OCI-LY1 (cell line): ENCODE measurements at regions not wholly inside any gene's neighbourhood (a gene's known extent, or its start where the extent isn't known, plus 50 kb on each side); places are given as distances from the start of the nearest gene placed in this dataset.

Experiments
- EZH2 ChIP-seq: fragments of 200-600 bp; sonication (generic), shearing (Covaris generic); IDR thresholded peaks from 2 replicates; pipeline ENCODE4 v1.8.0; 2017; ENCODE audit warnings: borderline replicate concordance, mixed run types, mild to moderate bottlenecking, antibody characterized with exemption, low read length, moderate library complexity, mixed read lengths
- TF ChIP-seq, protein P1 (sequence below): fragments of 200-600 bp; sonication (generic), shearing (Covaris generic); IDR thresholded peaks from 2 replicates; pipeline ENCODE4 v1.5.1; 2017; ENCODE audit warnings: mild to moderate bottlenecking, antibody characterized with exemption, low read length, moderate library complexity, mixed read lengths

DNA sequence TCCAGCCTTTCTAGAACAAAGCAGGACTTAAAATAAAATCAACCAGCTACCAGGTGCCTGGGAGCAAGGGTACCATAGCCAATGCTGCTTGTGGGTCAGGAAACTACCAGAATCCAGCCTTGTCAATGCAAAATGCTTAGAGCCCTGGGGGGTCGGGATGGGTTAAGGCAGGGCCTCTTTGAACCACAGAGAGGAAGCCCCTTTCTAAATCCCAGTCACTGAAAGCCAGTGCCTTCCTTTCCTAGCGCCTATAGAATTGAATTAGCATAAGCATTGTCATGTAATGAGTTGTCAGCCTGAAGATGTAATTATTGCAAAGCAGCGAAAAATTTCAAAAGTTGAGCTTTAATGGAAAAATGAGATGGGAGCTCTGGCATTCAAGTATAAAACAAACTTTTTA lies 176.6 kb upstream of the DAB1 start:
- TF ChIP-seq, protein P1, sequence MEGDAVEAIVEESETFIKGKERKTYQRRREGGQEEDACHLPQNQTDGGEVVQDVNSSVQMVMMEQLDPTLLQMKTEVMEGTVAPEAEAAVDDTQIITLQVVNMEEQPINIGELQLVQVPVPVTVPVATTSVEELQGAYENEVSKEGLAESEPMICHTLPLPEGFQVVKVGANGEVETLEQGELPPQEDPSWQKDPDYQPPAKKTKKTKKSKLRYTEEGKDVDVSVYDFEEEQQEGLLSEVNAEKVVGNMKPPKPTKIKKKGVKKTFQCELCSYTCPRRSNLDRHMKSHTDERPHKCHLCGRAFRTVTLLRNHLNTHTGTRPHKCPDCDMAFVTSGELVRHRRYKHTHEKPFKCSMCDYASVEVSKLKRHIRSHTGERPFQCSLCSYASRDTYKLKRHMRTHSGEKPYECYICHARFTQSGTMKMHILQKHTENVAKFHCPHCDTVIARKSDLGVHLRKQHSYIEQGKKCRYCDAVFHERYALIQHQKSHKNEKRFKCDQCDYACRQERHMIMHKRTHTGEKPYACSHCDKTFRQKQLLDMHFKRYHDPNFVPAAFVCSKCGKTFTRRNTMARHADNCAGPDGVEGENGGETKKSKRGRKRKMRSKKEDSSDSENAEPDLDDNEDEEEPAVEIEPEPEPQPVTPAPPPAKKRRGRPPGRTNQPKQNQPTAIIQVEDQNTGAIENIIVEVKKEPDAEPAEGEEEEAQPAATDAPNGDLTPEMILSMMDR = no peak
- TF ChIP-seq EZH2 = no peak
